GM23338 (cell line): ENCODE measurements at regions not wholly inside any gene's neighbourhood (a gene's known extent, or its start where the extent isn't known, plus 50 kb on each side); places are given as distances from the start of the nearest gene placed in this dataset.

Experiments used
- CTCF ChIP-seq, 2 experiments: fragments of 200-600 bp in 1 of 2; sonication (generic) in 1 of 2; conservative IDR thresholded peaks; 2 replicates each; pipeline versions ENCODE4 v1.5.1 to v1.6.1; 2016 to 2017; ENCODE audit warnings: antibody characterized with exemption in 2 of 2, low read depth in 2 of 2, mild to moderate bottlenecking in 2 of 2, moderate library complexity in 1 of 2
- EZH2phosphoT487 ChIP-seq: fragments of 200-600 bp; sonication (generic); IDR thresholded peaks from one replicate; pipeline ENCODE4 v1.8.1; 2018; ENCODE audit warnings: antibody characterized with exemption; ENCODE audit not compliant: unreplicated experiment
- JUNB ChIP-seq: IDR thresholded peaks from one replicate; pipeline ENCODE4 v1.6.1; 2016; ENCODE audit warnings: antibody characterized with exemption; ENCODE audit not compliant: unreplicated experiment
- REST ChIP-seq: IDR thresholded peaks from one replicate; pipeline ENCODE4 v1.6.1; 2018; ENCODE audit warnings: antibody characterized with exemption; ENCODE audit not compliant: unreplicated experiment
- ZNF114 ChIP-seq: fragments of 250-450 bp; sonication (Bioruptor Pico); IDR thresholded peaks from 2 replicates; pipeline ENCODE4 v1.5.0; 2020; ENCODE audit warnings: mild to moderate bottlenecking, moderate library complexity
- ZNF331 ChIP-seq: fragments of 250-450 bp; sonication (Bioruptor Pico); IDR thresholded peaks from 2 replicates; pipeline ENCODE4 v1.5.0; 2020; ENCODE audit warnings: low read depth, mild to moderate bottlenecking, moderate library complexity
- ZNF462 ChIP-seq: fragments of 250-450 bp; sonication (Bioruptor Pico); IDR thresholded peaks from 2 replicates; pipeline ENCODE4 v1.5.0; 2020; ENCODE audit warnings: mild to moderate bottlenecking, moderate library complexity

- TF ChIP-seq ZNF462 (no peak), EZH2phosphoT487 (no peak), JUNB (no peak), ZNF331 (no peak), CTCF (conservative IDR thresholded peaks at IDR 0.05; ENCODE audit: low read depth in 2 of 2) (no peak), ZNF114 (CRISPR knock-in tag) (no peak), REST (no peak)
Measured at GRCh38 chr10:76764177-76764576, 873.4 kb downstream of the KCNMA1 start (continued).
